HepG2 (cell line): ENCODE measurements at regions not wholly inside any gene's neighbourhood (a gene's known extent, or its start where the extent isn't known, plus 50 kb on each side); places are given as distances from the start of the nearest gene placed in this dataset.

Source experiments
- ATAC-seq: fragments of 200-7000 bp; cut with Tn5 transposase; 3 replicates; pipeline ENCODE4 v1.9.1; 2020; ENCODE audit warnings: mild to moderate bottlenecking, moderate library complexity
- BruUV-seq: library from RNA; stranded (reverse); fragments of 400-500 nt; replicated peaks from 2 replicates; lab custom pipeline; 2021; lab: Mats Ljungman, UMichigan
- CTCF ChIA-PET: fragments of 300-600 bp; formaldehyde crosslinking; extraction: SDS; loops from one replicate; lab custom pipeline; 2021; ENCODE audit warnings: low total read pairs, inconsistent platforms, low intra/inter-chr PET ratio; lab: Yijun Ruan, JAX
- POLR2A ChIA-PET: fragments of 350-600 bp; sonication (Branson Sonifier 250); formaldehyde crosslinking; loops from one replicate; lab custom pipeline; 2020; ENCODE audit warnings: antibody characterized with exemption, inconsistent platforms; lab: Yijun Ruan, JAX
- DNase-seq: peaks from one replicate; pipeline ENCODE4 v3.0.0-alpha.2; 2015; ENCODE audit warnings: low spot score
- FAIRE-seq: peaks from 3 replicates; lab custom pipeline; 2011; peaks lifted over from hg19 to GRCh38; lab: Jason Lieb, UNC
- H2AFZ ChIP-seq: one replicate; pipeline ENCODE4 v1.6.1; 2011; ENCODE audit warnings: low read length, inconsistent platforms
- H3K27ac ChIP-seq: fragments of 300-600 bp; 3 replicates; pipeline ENCODE4 v1.8.0; 2011; ENCODE audit warnings: mixed run types, mild to moderate bottlenecking, mixed read lengths, low read length, inconsistent platforms; ENCODE audit not compliant: insufficient read depth; ENCODE audit errors: extremely low read length
- H3K27me3 ChIP-seq, 2 experiments: fragments of 200-600 bp in 1 of 2; 2 replicates in 1 of 2; 3 replicates in 1 of 2; pipeline versions ENCODE4 v1.6.0 to v1.8.0; 2011; ENCODE audit warnings: low read length in 2 of 2, mild to moderate bottlenecking in 2 of 2, moderate library complexity in 2 of 2, inconsistent platforms in 1 of 2; ENCODE audit not compliant: insufficient read depth in 2 of 2, control insufficient read depth in 1 of 2
- H3K36me3 ChIP-seq, 2 experiments: fragments of 200-600 bp in 1 of 2; replicated peaks in 1 of 2; 2 replicates in 1 of 2; 3 replicates in 1 of 2; pipeline versions ENCODE4 v1.5.1 to v1.8.0; 2011; ENCODE audit warnings: low read length in 2 of 2, inconsistent platforms in 1 of 2; ENCODE audit not compliant: insufficient read depth in 2 of 2, control insufficient read depth in 1 of 2
- H3K4me1 ChIP-seq: 2 replicates; pipeline ENCODE4 v1.5.1; 2012; ENCODE audit warnings: low read length, inconsistent platforms; ENCODE audit not compliant: insufficient read depth
- H3K4me2 ChIP-seq: 2 replicates; pipeline ENCODE4 v1.6.0; 2011; ENCODE audit warnings: low read depth, low read length, inconsistent platforms
- H3K4me3 ChIP-seq, 3 experiments: fragments of 200-600 bp in 1 of 3; sonication (generic), shearing (Covaris generic) in 1 of 3; replicated peaks in 1 of 3; 2 replicates each; pipeline ENCODE4 v1.5.1; 2011 to 2016; ENCODE audit warnings: low read length in 3 of 3, inconsistent platforms in 2 of 3, low read depth in 2 of 3, mild to moderate bottlenecking in 2 of 3, control low read depth in 1 of 3, mixed read lengths in 1 of 3; ENCODE audit not compliant: insufficient read depth in 1 of 3
- H3K79me2 ChIP-seq: one replicate; pipeline ENCODE4 v1.6.1; 2011; ENCODE audit warnings: low read length, inconsistent platforms; ENCODE audit not compliant: insufficient read depth
- H3K9ac ChIP-seq: 2 replicates; pipeline ENCODE4 v1.6.0; 2011; ENCODE audit warnings: mild to moderate bottlenecking, low read depth, low read length, inconsistent platforms; ENCODE audit not compliant: insufficient read depth
- H3K9me3 ChIP-seq: 2 replicates; pipeline ENCODE4 v1.5.1; 2012; ENCODE audit warnings: mild to moderate bottlenecking, low read length
- H4K20me1 ChIP-seq: 2 replicates; pipeline ENCODE4 v1.6.0; 2011; ENCODE audit warnings: inconsistent platforms, mild to moderate bottlenecking, low read length, moderate library complexity; ENCODE audit not compliant: insufficient read depth
- ADNP ChIP-seq: sonication (generic); formaldehyde crosslinking; IDR thresholded peaks from 2 replicates; pipeline ENCODE4 v1.4.0; 2020; ENCODE audit warnings: missing genetic modification reagents
- AKAP8 ChIP-seq: sonication (generic); formaldehyde crosslinking; IDR thresholded peaks from 2 replicates; pipeline ENCODE4 v1.5.1; 2020; ENCODE audit warnings: mild to moderate bottlenecking, missing genetic modification reagents
- ATF5 ChIP-seq: sonication (generic); formaldehyde crosslinking; IDR thresholded peaks from 2 replicates; pipeline ENCODE4 v1.4.0; 2020; ENCODE audit warnings: mild to moderate bottlenecking, low read depth, missing genetic modification reagents
- BCL3 ChIP-seq: sonication (generic); formaldehyde crosslinking; IDR thresholded peaks from 2 replicates; pipeline ENCODE4 v1.5.1; 2020; ENCODE audit warnings: mild to moderate bottlenecking, missing genetic modification reagents, moderate library complexity
- CBX2 ChIP-seq, 2 experiments: fragments of 200-600 bp in 1 of 2; sonication (generic); formaldehyde crosslinking in 1 of 2; IDR thresholded peaks; 2 replicates each; pipeline versions ENCODE4 v1.7.0 to v1.8.1; 2018 to 2022; ENCODE audit warnings: low read depth in 2 of 2, low read length in 1 of 2, mild to moderate bottlenecking in 1 of 2, missing genetic modification reagents in 1 of 2
- CBX5 ChIP-seq: sonication (generic); formaldehyde crosslinking; IDR thresholded peaks from 2 replicates; pipeline ENCODE4 v1.4.0; 2020; ENCODE audit warnings: missing genetic modification reagents, borderline replicate concordance
- EED ChIP-seq: sonication (generic); formaldehyde crosslinking; IDR thresholded peaks from 2 replicates; pipeline ENCODE4 v1.5.0; 2020; ENCODE audit warnings: mild to moderate bottlenecking, missing genetic modification reagents
- GABPA ChIP-seq, 2 experiments: IDR thresholded peaks; 2 replicates each; pipeline ENCODE4 v1.6.1; 2011 to 2016; ENCODE audit warnings: low read depth in 2 of 2, low read length in 1 of 2, missing biosample characterization in 1 of 2, missing genetic modification characterization in 1 of 2
- IRX3 ChIP-seq: sonication (generic); formaldehyde crosslinking; IDR thresholded peaks from 2 replicates; pipeline ENCODE4 v1.8.1; 2023; ENCODE audit warnings: mild to moderate bottlenecking, low read depth, missing genetic modification reagents, borderline replicate concordance
- MTA3 ChIP-seq: sonication (generic); formaldehyde crosslinking; IDR thresholded peaks from 2 replicates; pipeline ENCODE4 v1.4.0; 2020; ENCODE audit warnings: missing genetic modification reagents
- PRMT3 ChIP-seq: sonication (generic); formaldehyde crosslinking; IDR thresholded peaks from 2 replicates; pipeline ENCODE4 v1.8.1; 2022; ENCODE audit warnings: low read depth, mild to moderate bottlenecking, moderate library complexity, missing genetic modification reagents, borderline replicate concordance
- THAP11 ChIP-seq: IDR thresholded peaks from 2 replicates; pipeline ENCODE4 v1.6.1; 2016; ENCODE audit warnings: missing biosample characterization, missing genetic modification reagents
- ZNF276 ChIP-seq: sonication (generic); formaldehyde crosslinking; IDR thresholded peaks from 2 replicates; pipeline ENCODE4 v1.4.0; 2020; ENCODE audit warnings: mild to moderate bottlenecking, low read depth, missing genetic modification reagents
- ZNF569 ChIP-seq: sonication (generic); formaldehyde crosslinking; IDR thresholded peaks from 2 replicates; pipeline ENCODE4 v1.5.0; 2020; ENCODE audit warnings: mild to moderate bottlenecking, missing genetic modification reagents, moderate library complexity, borderline replicate concordance
- ZNF839 ChIP-seq: sonication (generic); formaldehyde crosslinking; IDR thresholded peaks from 2 replicates; pipeline ENCODE4 v1.4.0; 2020; ENCODE audit warnings: missing genetic modification reagents, mild to moderate bottlenecking, borderline replicate concordance
- WGBS: methylation state at CpG from one replicate; pipeline ENCODE4 v1.1.6; 2017; ENCODE audit warnings: low lambda C conversion rate; 5-methylcytosine and 5-hydroxymethylcytosine counted together
- in situ Hi-C: cut with HindIII; loops from 2 replicates; pipeline ENCODE4 v1.10.0; 2017; ENCODE audit warnings: low pct_unique_long_range_greater_than_20kb; ENCODE audit not compliant: extremely low pct_ligation_motif_present
- intact Hi-C: fragments of 100-400 bp; cut with micrococcal nuclease; formaldehyde crosslinking; loops from one replicate; pipeline ENCODE4 v1.10.0; 2022; ENCODE audit not compliant: unreplicated experiment

- H3K4me1 ChIP-seq, result peaks cover 21% of the 10 kb centered on the region
- 52% methylated on average over 6 of the region's 7 CpGs for WGBS
- H3K36me3 ChIP-seq, result no peaks in the 10 kb centered on the region
- FAIRE-seq (peak; percentile 36), DNase-seq (peak; percentile 45), ATAC-seq (peak; percentile 93)
- no peak overlapping the region for H3K27ac ChIP-seq
- ChIA-PET CTCF (interaction anchor here (1.7 to 2.7 kb wide), 3 partner anchors 167 to 475 kb away, joined by 4 to 54 read pairs (median 15); no protein-coding TSS in a partner anchor), POLR2A (no interaction called here)
- no peak overlapping the region for H2AFZ ChIP-seq
- H4K20me1 ChIP-seq, result no peaks in the 10 kb centered on the region
- H3K4me2 ChIP-seq, result peak overlapping the region; percentile 66
- H3K79me2 ChIP-seq, result no peaks in the 10 kb centered on the region
- BruUV-seq, result no TSS peak
- in situ Hi-C loops, result loop anchor here (5.0 to 25.0 kb wide), 4 partner anchors 173 to 771 kb away; partner anchors contain the start of gene SNX10
- no peak overlapping the region; a peak in 1 of 6 replicates for H3K4me3 ChIP-seq
- no peak overlapping the region for H3K9ac ChIP-seq
- peaks cover 0 to 3% of the 10 kb centered on the region in 2 experiments; a peak in 1 of 5 replicates for H3K27me3 ChIP-seq
- no peaks in the 10 kb centered on the region for H3K9me3 ChIP-seq
- intact Hi-C loops, result loop anchor here (5.0 kb wide), 1 partner anchor 303 kb away; no protein-coding TSS in a partner anchor
- TF ChIP-seq BCL3 (CRISPR knock-in tag) (no peak), PRMT3 (CRISPR knock-in tag) (no peak), CBX2 (IDR thresholded peaks at IDR 0.05; ENCODE audit: low read depth, low read length) (no peak), CBX2 (CRISPR knock-in tag; IDR thresholded peaks at IDR 0.05; ENCODE audit: low read depth) (no peak), ZNF839 (no peak), MTA3 (CRISPR knock-in tag) (no peak), ZNF276 (CRISPR knock-in tag) (no peak), EED (CRISPR knock-in tag) (no peak), ATF5 (CRISPR knock-in tag) (no peak), ZNF569 (CRISPR knock-in tag) (no peak), ADNP (CRISPR knock-in tag) (peak; percentile 75; the same call in 1 of the 2 replicates), THAP11 (CRISPR knock-in tag) (peak; percentile 98), AKAP8 (CRISPR knock-in tag) (no peak), CBX5 (0 out of 2 replicates have a peak, but pooled peaks have one; percentile 53), IRX3 (CRISPR knock-in tag) (no peak), GABPA (IDR thresholded peaks at IDR 0.05; ENCODE audit: low read depth, low read length) (peak; percentile 27; the same call in 1 of the 2 replicates), GABPA (CRISPR knock-in tag; IDR thresholded peaks at IDR 0.05; ENCODE audit: low read depth) (peak; percentile 80)
These were observed 257.7 kb upstream of the NFE2L3 start for GRCh38 chr7:25894002-25894901.
